H9 (cell line): ENCODE measurements at regions not wholly inside any gene's neighbourhood (a gene's known extent, or its start where the extent isn't known, plus 50 kb on each side); places are given as distances from the start of the nearest gene placed in this dataset.

Source experiments
- DNase-seq: peaks from one replicate; pipeline ENCODE4 v3.0.0-alpha.2; 2017
- H2AFZ ChIP-seq: one replicate; pipeline ENCODE4 v1.6.1; 2013; ENCODE audit warnings: mild to moderate bottlenecking, low read length, control low read depth, moderate library complexity
- H2AK5ac ChIP-seq: 2 replicates; pipeline ENCODE4 v1.6.1; 2013; ENCODE audit warnings: low read length, control low read depth, mixed read lengths; ENCODE audit not compliant: insufficient read length
- H2BK120ac ChIP-seq: one replicate; pipeline ENCODE4 v1.6.1; 2013; ENCODE audit warnings: low read depth, mild to moderate bottlenecking, low read length, control low read depth, inconsistent platforms; ENCODE audit not compliant: poor library complexity, severe bottlenecking
- H2BK12ac ChIP-seq: 2 replicates; pipeline ENCODE4 v1.6.1; 2013; ENCODE audit warnings: low read length, control low read depth, mixed read lengths, low read depth; ENCODE audit not compliant: insufficient read length
- H2BK15ac ChIP-seq: 2 replicates; pipeline ENCODE4 v1.6.1; 2013; ENCODE audit warnings: low read depth, low read length, control low read depth
- H2BK20ac ChIP-seq: one replicate; pipeline ENCODE4 v1.6.1; 2013; ENCODE audit warnings: low read depth, mild to moderate bottlenecking, low read length, control low read depth, inconsistent platforms; ENCODE audit not compliant: poor library complexity, severe bottlenecking
- H2BK5ac ChIP-seq: 2 replicates; pipeline ENCODE4 v1.6.1; 2013; ENCODE audit warnings: low read length, control low read depth, mixed read lengths; ENCODE audit not compliant: insufficient read length
- H3K14ac ChIP-seq: 2 replicates; pipeline ENCODE4 v1.6.1; 2013; ENCODE audit warnings: low read length, control low read depth; ENCODE audit not compliant: insufficient read depth
- H3K18ac ChIP-seq: 2 replicates; pipeline ENCODE4 v1.6.1; 2013; ENCODE audit warnings: low read depth, mild to moderate bottlenecking, mixed read lengths, low read length, control low read depth; ENCODE audit not compliant: insufficient read length
- H3K23ac ChIP-seq: 2 replicates; pipeline ENCODE4 v1.6.1; 2013; ENCODE audit warnings: low read length, control low read depth, mixed read lengths, low read depth; ENCODE audit not compliant: insufficient read length
- H3K23me2 ChIP-seq: 2 replicates; pipeline ENCODE4 v1.6.1; 2013; ENCODE audit warnings: low read depth, mild to moderate bottlenecking, mixed read lengths, low read length, control low read depth; ENCODE audit not compliant: insufficient read length, poor library complexity, severe bottlenecking
- H3K27ac ChIP-seq: 2 replicates; pipeline ENCODE4 v1.5.1; 2013; ENCODE audit warnings: low read length, control low read depth, mixed read lengths, low read depth; ENCODE audit not compliant: insufficient read length
- H3K27me3 ChIP-seq: 2 replicates; pipeline ENCODE4 v1.6.1; 2013; ENCODE audit warnings: low read length, control low read depth, inconsistent platforms; ENCODE audit not compliant: insufficient read depth
- H3K4ac ChIP-seq: 2 replicates; pipeline ENCODE4 v1.6.1; 2013; ENCODE audit warnings: low read depth, mild to moderate bottlenecking, control low read depth, inconsistent platforms, low read length, moderate library complexity
- H3K4me1 ChIP-seq: 2 replicates; pipeline ENCODE4 v1.6.1; 2013; ENCODE audit warnings: low read length, control low read depth, inconsistent platforms; ENCODE audit not compliant: insufficient read depth
- H3K4me2 ChIP-seq: 2 replicates; pipeline ENCODE4 v1.6.1; 2013; ENCODE audit warnings: low read length, control low read depth, mixed read lengths; ENCODE audit not compliant: insufficient read length, insufficient read depth
- H3K56ac ChIP-seq: 2 replicates; pipeline ENCODE4 v1.6.1; 2013; ENCODE audit warnings: low read depth, mild to moderate bottlenecking, mixed read lengths, low read length, control low read depth; ENCODE audit not compliant: insufficient read length
- H3K79me1 ChIP-seq: 2 replicates; pipeline ENCODE4 v1.6.1; 2013; ENCODE audit warnings: low read depth, mild to moderate bottlenecking, moderate library complexity, low read length, control low read depth, inconsistent platforms; ENCODE audit not compliant: insufficient read depth, poor library complexity, severe bottlenecking
- H3K79me2 ChIP-seq: 2 replicates; pipeline ENCODE4 v1.6.1; 2013; ENCODE audit warnings: low read length, control low read depth, inconsistent platforms; ENCODE audit not compliant: insufficient read depth
- H3K9ac ChIP-seq: 2 replicates; pipeline ENCODE4 v1.6.1; 2013; ENCODE audit warnings: low read length, control low read depth, mixed read lengths; ENCODE audit not compliant: insufficient read length; ENCODE audit errors: extremely low read depth
- H3K9me3 ChIP-seq: one replicate; pipeline ENCODE4 v1.6.1; 2013; ENCODE audit warnings: low read depth, low read length, inconsistent platforms; ENCODE audit not compliant: control insufficient read depth
- H3T11ph ChIP-seq: one replicate; pipeline ENCODE4 v1.6.1; 2013; ENCODE audit warnings: mild to moderate bottlenecking, low read length, control low read depth, inconsistent platforms
- H4K20me1 ChIP-seq: one replicate; pipeline ENCODE4 v1.6.1; 2013; ENCODE audit not compliant: control insufficient read depth, insufficient read length, insufficient read depth
- H4K5ac ChIP-seq: 2 replicates; pipeline ENCODE4 v1.6.1; 2013; ENCODE audit warnings: low read depth, mild to moderate bottlenecking, mixed read lengths, low read length, control low read depth; ENCODE audit not compliant: insufficient read length
- H4K8ac ChIP-seq: replicated peaks from 2 replicates; pipeline ENCODE4 v1.6.1; 2013; ENCODE audit warnings: low read length, control low read depth, mixed read lengths, low read depth; ENCODE audit not compliant: insufficient read length
- H4K91ac ChIP-seq: 2 replicates; pipeline ENCODE4 v1.6.1; 2013; ENCODE audit warnings: low read depth, mild to moderate bottlenecking, moderate library complexity, mixed read lengths, low read length, control low read depth; ENCODE audit not compliant: insufficient read length
- H3K27ac Mint-ChIP-seq, 3 experiments: 2 replicates in 2 of 3; 3 replicates in 1 of 3; pipeline ENCODE4 v1.8.0; 2020 to 2021; ENCODE audit warnings: mixed read lengths in 3 of 3, mild to moderate bottlenecking in 1 of 3, moderate library complexity in 1 of 3
- H3K27me3 Mint-ChIP-seq: 2 replicates; pipeline ENCODE4 v1.8.0; 2021; ENCODE audit warnings: low read depth, mild to moderate bottlenecking, moderate library complexity, mixed read lengths
- H3K36me3 Mint-ChIP-seq, 3 experiments: 2 replicates in 2 of 3; 3 replicates in 1 of 3; pipeline ENCODE4 v1.8.0; 2020 to 2021; ENCODE audit warnings: low read depth in 3 of 3, mixed read lengths in 3 of 3; ENCODE audit not compliant: insufficient read depth in 1 of 3
- H3K4me1 Mint-ChIP-seq, 2 experiments: 2 replicates each; pipeline ENCODE4 v1.8.0; 2020; ENCODE audit warnings: mixed read lengths in 2 of 2
- H3K4me3 Mint-ChIP-seq, 2 experiments: 2 replicates in 1 of 2; 3 replicates in 1 of 2; pipeline ENCODE4 v1.8.0; 2020 to 2021; ENCODE audit warnings: mild to moderate bottlenecking in 2 of 2, mixed read lengths in 2 of 2, moderate library complexity in 1 of 2
- H3K9me3 Mint-ChIP-seq, 2 experiments: 2 replicates in 1 of 2; 3 replicates in 1 of 2; pipeline ENCODE4 v1.8.0; 2020; ENCODE audit warnings: mild to moderate bottlenecking in 2 of 2, mixed read lengths in 2 of 2, moderate library complexity in 1 of 2
- CTCF ChIP-seq: fragments of 200-600 bp; sonication (generic); conservative IDR thresholded peaks from 3 replicates; pipeline ENCODE4 v1.8.0; 2021; ENCODE audit warnings: antibody characterized with exemption, mild to moderate bottlenecking
- WGBS: extraction: QIAGEN DNeasy Blood & Tissue Kit; methylation state at CpG from one replicate; pipeline ENCODE4 v1.1.7; 2013; ENCODE audit warnings: missing lambda C conversion rate, low lambda C conversion rate, mixed read lengths; ENCODE audit not compliant: insufficient read length; ENCODE audit errors: extremely low coverage; 5-methylcytosine and 5-hydroxymethylcytosine counted together

- Mint-ChIP-seq H3K4me1 (peaks cover 0 to 2% of the 10 kb centered on the region in 2 experiments; a peak in 2 of 4 replicates), H3K27me3 (no peaks in the 10 kb centered on the region; the same call in none of the 2 replicates), H3K9me3 (peaks cover 3 to 5% of the 10 kb centered on the region in 2 experiments; a peak in 4 of 5 replicates), H3K36me3 (peaks cover 0 to 2% (median 0%) of the 10 kb centered on the region in 3 experiments; a peak in 1 of 7 replicates), H3K27ac (no peak overlapping the region), H3K4me3 (no peak overlapping the region)
- Histone ChIP-seq H3T11ph (no peak overlapping the region), H4K8ac (no peak overlapping the region), H3K4me1 (no peaks in the 10 kb centered on the region), H3K56ac (no peak overlapping the region), H3K79me1 (no peaks in the 10 kb centered on the region), H3K27me3 (no peaks in the 10 kb centered on the region), H3K23ac (no peak overlapping the region), H3K18ac (no peak overlapping the region), H3K27ac (no peak overlapping the region), H3K14ac (no peak overlapping the region), H4K20me1 (no peaks in the 10 kb centered on the region), H3K4me2 (no peak overlapping the region), H2BK20ac (no peak overlapping the region), H3K9ac (no peak overlapping the region), H2AFZ (no peak overlapping the region), H4K5ac (no peak overlapping the region), H2BK120ac (no peak overlapping the region), H4K91ac (no peak overlapping the region), H3K79me2 (no peaks in the 10 kb centered on the region), H2BK12ac (no peak overlapping the region), H2BK15ac (no peak overlapping the region), H3K4ac (no peak overlapping the region), H3K23me2 (no peaks in the 10 kb centered on the region), H2AK5ac (no peak overlapping the region), H2BK5ac (no peak overlapping the region), H3K9me3 (no peaks in the 10 kb centered on the region)
- no peak for DNase-seq
- WGBS: no CpG with 5 or more reads among the region's 3 CpGs
- TF ChIP-seq CTCF: no peak
These were observed 57.3 kb upstream of the MYRIP start for GRCh38 chr3:39752019-39752637.
